Fibroblast of lung (primary cell): ENCODE measurements at regions not wholly inside any gene's neighbourhood (a gene's known extent, or its start where the extent isn't known, plus 50 kb on each side); places are given as distances from the start of the nearest gene placed in this dataset.

Experiments used
- DNase-seq, 2 donors: peaks; one replicate each; pipeline versions ENCODE4 v3.0.0 to v3.0.0-alpha.2; 2010; ENCODE audit warnings: low read depth in 2 of 2
- H2AFZ ChIP-seq: 2 replicates; pipeline ENCODE4 v1.5.1; 2012; ENCODE audit warnings: low read length, control low read depth, inconsistent platforms
- H3K27ac ChIP-seq: 2 replicates; pipeline ENCODE4 v1.5.1; 2011; ENCODE audit warnings: low read length, control low read depth; ENCODE audit not compliant: insufficient read depth
- H3K27me3 ChIP-seq: 2 replicates; pipeline ENCODE4 v1.5.1; 2011; ENCODE audit warnings: mild to moderate bottlenecking, low read length; ENCODE audit not compliant: control insufficient read depth, insufficient read depth
- H3K36me3 ChIP-seq: 2 replicates; pipeline ENCODE4 v1.5.1; 2011; ENCODE audit warnings: low read length; ENCODE audit not compliant: control insufficient read depth, insufficient read depth
- H3K4me1 ChIP-seq: 2 replicates; pipeline ENCODE4 v1.5.1; 2011; ENCODE audit warnings: low read length; ENCODE audit not compliant: control insufficient read depth, insufficient read depth; ENCODE audit errors: extremely low read depth
- H3K4me2 ChIP-seq: 2 replicates; pipeline ENCODE4 v1.5.1; 2011; ENCODE audit warnings: low read length, control low read depth; ENCODE audit not compliant: insufficient read depth; ENCODE audit errors: extremely low read depth
- H3K4me3 ChIP-seq, 4 experiments: fragments of 200-600 bp in 1 of 4; sonication (generic) in 1 of 4; replicated peaks in 1 of 4; 2 replicates each; pipeline ENCODE4 v1.5.1; 2011 to 2016; ENCODE audit warnings: low read length in 4 of 4, low read depth in 3 of 4, mild to moderate bottlenecking in 3 of 4, control low read depth in 2 of 4, inconsistent platforms in 1 of 4, mixed read lengths in 1 of 4; ENCODE audit not compliant: insufficient read depth in 1 of 4; ENCODE audit errors: control extremely low read depth in 1 of 4
- H3K79me2 ChIP-seq: 2 replicates; pipeline ENCODE4 v1.5.1; 2012; ENCODE audit warnings: mild to moderate bottlenecking, low read length, inconsistent platforms; ENCODE audit not compliant: control insufficient read depth, insufficient read depth
- H3K9ac ChIP-seq: 2 replicates; pipeline ENCODE4 v1.5.1; 2011; ENCODE audit warnings: mild to moderate bottlenecking, low read length, control low read depth; ENCODE audit not compliant: insufficient read depth
- H3K9me3 ChIP-seq: 2 replicates; pipeline ENCODE4 v1.5.1; 2012; ENCODE audit warnings: low read depth, low read length; ENCODE audit not compliant: control insufficient read depth, insufficient read depth
- H4K20me1 ChIP-seq: 2 replicates; pipeline ENCODE4 v1.5.1; 2011; ENCODE audit warnings: low read length; ENCODE audit not compliant: control insufficient read depth, insufficient read depth; ENCODE audit errors: extremely low read depth
- EZH2 ChIP-seq: IDR thresholded peaks from 2 replicates; pipeline ENCODE4 v1.5.1; 2012; ENCODE audit warnings: low read length, control low read depth, mild to moderate bottlenecking; ENCODE audit errors: missing control alignments
- TF ChIP-seq, protein P1 (sequence below), 2 donors: IDR thresholded peaks in 1 of 2; conservative IDR thresholded peaks in 1 of 2; 1 replicate in 1 of 2; 2 replicates in 1 of 2; pipeline ENCODE4 v1.5.1; 2011 to 2012; ENCODE audit warnings: low read length in 2 of 2, control low read depth in 1 of 2, inconsistent platforms in 1 of 2, low read depth in 1 of 2, mild to moderate bottlenecking in 1 of 2

DNA sequence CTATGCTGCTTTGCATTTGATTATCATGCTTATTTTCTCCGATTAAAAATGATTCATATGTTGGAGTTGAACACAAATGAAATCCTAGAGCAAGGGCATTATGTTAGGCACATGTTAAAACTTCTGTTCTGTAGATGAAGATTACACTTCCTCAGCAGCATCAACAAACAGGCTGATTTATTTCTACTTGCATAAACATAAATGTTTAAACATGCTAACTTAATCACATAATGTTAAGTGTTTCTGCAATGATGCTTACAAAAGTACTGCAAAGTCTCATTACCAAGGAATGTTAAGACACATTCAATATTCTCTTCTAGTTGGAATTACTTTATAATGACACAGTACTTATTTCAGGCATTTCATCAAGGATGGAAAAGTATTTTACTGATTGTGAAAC is 770.8 kb downstream of the ANKRD7 start:
- no peaks in the 10 kb centered on the region for H3K4me1 ChIP-seq
- H3K4me3 ChIP-seq, result no peak overlapping the region
- no peak overlapping the region for H2AFZ ChIP-seq
- no peak overlapping the region for H3K4me2 ChIP-seq
- DNase-seq, result peak in 1 of 2 donors; percentile 66
- no peaks in the 10 kb centered on the region for H3K79me2 ChIP-seq
- TF ChIP-seq, protein P1, sequence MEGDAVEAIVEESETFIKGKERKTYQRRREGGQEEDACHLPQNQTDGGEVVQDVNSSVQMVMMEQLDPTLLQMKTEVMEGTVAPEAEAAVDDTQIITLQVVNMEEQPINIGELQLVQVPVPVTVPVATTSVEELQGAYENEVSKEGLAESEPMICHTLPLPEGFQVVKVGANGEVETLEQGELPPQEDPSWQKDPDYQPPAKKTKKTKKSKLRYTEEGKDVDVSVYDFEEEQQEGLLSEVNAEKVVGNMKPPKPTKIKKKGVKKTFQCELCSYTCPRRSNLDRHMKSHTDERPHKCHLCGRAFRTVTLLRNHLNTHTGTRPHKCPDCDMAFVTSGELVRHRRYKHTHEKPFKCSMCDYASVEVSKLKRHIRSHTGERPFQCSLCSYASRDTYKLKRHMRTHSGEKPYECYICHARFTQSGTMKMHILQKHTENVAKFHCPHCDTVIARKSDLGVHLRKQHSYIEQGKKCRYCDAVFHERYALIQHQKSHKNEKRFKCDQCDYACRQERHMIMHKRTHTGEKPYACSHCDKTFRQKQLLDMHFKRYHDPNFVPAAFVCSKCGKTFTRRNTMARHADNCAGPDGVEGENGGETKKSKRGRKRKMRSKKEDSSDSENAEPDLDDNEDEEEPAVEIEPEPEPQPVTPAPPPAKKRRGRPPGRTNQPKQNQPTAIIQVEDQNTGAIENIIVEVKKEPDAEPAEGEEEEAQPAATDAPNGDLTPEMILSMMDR (conservative IDR thresholded peaks at IDR 0.05 in 1 of 2, IDR thresholded peaks at IDR 0.05 in 1 of 2; ENCODE audit: low read depth in 1 of 2, low read length in 2 of 2), result no peak
- TF ChIP-seq EZH2, result no peak
- no peaks in the 10 kb centered on the region for H3K36me3 ChIP-seq
- no peak overlapping the region for H3K9ac ChIP-seq
- H4K20me1 ChIP-seq, result no peaks in the 10 kb centered on the region
- H3K27me3 ChIP-seq, result no peaks in the 10 kb centered on the region
- no peaks in the 10 kb centered on the region for H3K9me3 ChIP-seq
- no peak overlapping the region for H3K27ac ChIP-seq

DNA sequence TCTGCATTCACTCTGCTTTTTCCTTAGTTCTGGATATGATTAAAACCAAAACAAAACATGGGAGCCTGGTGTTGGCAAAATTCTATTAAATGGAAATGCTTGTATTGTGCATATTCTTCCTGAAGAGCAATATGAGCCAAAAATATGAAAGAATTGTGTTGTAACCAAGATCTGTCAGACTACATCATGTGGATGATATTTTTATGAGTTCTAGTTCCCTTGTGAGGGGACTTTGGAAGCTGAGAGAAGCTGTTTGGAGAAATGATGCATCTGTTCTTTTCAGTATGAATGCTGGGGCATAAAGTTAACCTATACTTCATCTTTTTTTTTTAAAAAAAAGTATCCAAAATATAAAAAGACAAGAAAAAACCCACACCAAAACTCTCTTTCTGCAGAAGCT is 782.7 kb downstream of the ANKRD7 start:
- TF ChIP-seq, protein P1 (conservative IDR thresholded peaks at IDR 0.05 in 1 of 2, IDR thresholded peaks at IDR 0.05 in 1 of 2; ENCODE audit: low read depth in 1 of 2, low read length in 2 of 2), result no peak
- TF ChIP-seq EZH2, result no peak
- peak in 1 of 2 donors; percentile 51 for DNase-seq
- no peaks in the 10 kb centered on the region for H3K9me3 ChIP-seq
- H2AFZ ChIP-seq, result no peak overlapping the region
- no peak overlapping the region for H3K9ac ChIP-seq
- H3K4me2 ChIP-seq, result no peak overlapping the region
- no peaks in the 10 kb centered on the region for H4K20me1 ChIP-seq
- no peak overlapping the region for H3K4me3 ChIP-seq
- no peaks in the 10 kb centered on the region for H3K79me2 ChIP-seq
- no peaks in the 10 kb centered on the region for H3K4me1 ChIP-seq
- no peaks in the 10 kb centered on the region for H3K27me3 ChIP-seq
- H3K27ac ChIP-seq, result no peak overlapping the region
- no peaks in the 10 kb centered on the region for H3K36me3 ChIP-seq

DNA sequence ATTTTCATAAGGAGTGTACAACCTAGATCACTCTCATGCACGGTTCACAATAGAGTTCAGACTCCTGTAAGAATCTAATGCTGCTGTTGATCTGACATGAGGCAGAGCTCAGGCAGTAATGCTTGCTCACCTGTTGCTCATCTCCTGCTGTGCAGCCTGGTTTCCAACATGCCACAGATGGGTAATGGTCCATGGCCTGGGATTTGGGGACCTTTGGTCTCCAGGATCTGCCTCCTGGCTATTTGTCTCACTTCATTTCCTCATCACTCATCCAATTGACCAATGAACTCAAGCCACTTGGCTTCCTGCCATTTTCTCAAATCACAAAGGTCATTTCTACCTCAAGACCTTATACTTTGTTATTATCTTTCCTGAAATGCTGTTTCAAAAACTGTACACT is 786.1 kb downstream of the ANKRD7 start:
- H4K20me1 ChIP-seq, result no peaks in the 10 kb centered on the region
- no peaks in the 10 kb centered on the region for H3K79me2 ChIP-seq
- H3K9ac ChIP-seq, result no peak overlapping the region
- H2AFZ ChIP-seq, result no peak overlapping the region
- DNase-seq, result no peak
- H3K27me3 ChIP-seq, result no peaks in the 10 kb centered on the region
- H3K27ac ChIP-seq, result no peak overlapping the region
- TF ChIP-seq, protein P1 (conservative IDR thresholded peaks at IDR 0.05 in 1 of 2, IDR thresholded peaks at IDR 0.05 in 1 of 2; ENCODE audit: low read depth in 1 of 2, low read length in 2 of 2), result no peak
- TF ChIP-seq EZH2, result no peak
- no peaks in the 10 kb centered on the region for H3K36me3 ChIP-seq
- H3K4me1 ChIP-seq, result no peaks in the 10 kb centered on the region
- H3K9me3 ChIP-seq, result no peaks in the 10 kb centered on the region
- H3K4me3 ChIP-seq, result no peak overlapping the region
- no peak overlapping the region for H3K4me2 ChIP-seq
